GM12878 (cell line): ENCODE measurements at regions not wholly inside any gene's neighbourhood (a gene's known extent, or its start where the extent isn't known, plus 50 kb on each side); places are given as distances from the start of the nearest gene placed in this dataset.
A peak's percentile ranks its signal among the peaks of the same experiment; 100 is the strongest.

ENCODE experiments used
- BMI1 ChIP-seq: fragments of 450-650 bp; IDR thresholded peaks from 2 replicates; pipeline ENCODE4 v1.6.1; 2016; ENCODE audit warnings: mild to moderate bottlenecking, moderate library complexity, borderline replicate concordance
- CEBPB ChIP-seq, 2 experiments: fragments of 150-350 bp in 1 of 2; IDR thresholded peaks; 2 replicates each; pipeline ENCODE4 v1.6.1; 2012 to 2014; ENCODE audit warnings: low read depth in 2 of 2, low read length in 2 of 2, borderline replicate concordance in 1 of 2, inconsistent platforms in 1 of 2
- CHD1 ChIP-seq: IDR thresholded peaks from 2 replicates; pipeline ENCODE4 v1.6.1; 2012; ENCODE audit warnings: low read depth, low read length, improper control_type of control experiment
- DPF2 ChIP-seq: fragments of 450-650 bp; IDR thresholded peaks from 2 replicates; pipeline ENCODE4 v1.6.1; 2017; ENCODE audit warnings: mild to moderate bottlenecking
- EED ChIP-seq: sonication (generic); IDR thresholded peaks from 2 replicates; pipeline ENCODE4 v1.6.1; 2016; ENCODE audit warnings: antibody characterized with exemption, low read depth
- GABPA ChIP-seq: IDR thresholded peaks from 2 replicates; pipeline ENCODE4 v1.6.1; 2014; ENCODE audit warnings: antibody characterized with exemption, low read depth, mild to moderate bottlenecking, inconsistent platforms
- GATAD2B ChIP-seq: fragments of 450-650 bp; conservative IDR thresholded peaks from 2 replicates; pipeline ENCODE4 v1.6.1; 2017; ENCODE audit warnings: low read depth, mild to moderate bottlenecking, moderate library complexity
- HCFC1 ChIP-seq: fragments of 150-350 bp; IDR thresholded peaks from 2 replicates; pipeline ENCODE4 v1.6.1; 2014; ENCODE audit warnings: low read length
- HDGF ChIP-seq: fragments of 450-650 bp; IDR thresholded peaks from 2 replicates; pipeline ENCODE4 v1.6.1; 2016; ENCODE audit warnings: antibody characterized with exemption
- IRF4 ChIP-seq: IDR thresholded peaks from 2 replicates; pipeline ENCODE4 v1.6.1; 2011; ENCODE audit warnings: low read depth, low read length
- KAT2A ChIP-seq: conservative IDR thresholded peaks from 2 replicates; pipeline ENCODE4 v1.6.1; 2011; ENCODE audit warnings: low read depth, low read length; ENCODE audit not compliant: control insufficient read depth
- MAX ChIP-seq: IDR thresholded peaks from 2 replicates; pipeline ENCODE4 v1.6.1; 2012; ENCODE audit warnings: low read depth, low read length, improper control_type of control experiment
- MEF2B ChIP-seq: fragments of 450-650 bp; IDR thresholded peaks from 2 replicates; pipeline ENCODE4 v1.6.1; 2018; ENCODE audit warnings: mild to moderate bottlenecking, moderate library complexity; ENCODE audit not compliant: partially characterized antibody, poor library complexity, severe bottlenecking
- MTA2 ChIP-seq: fragments of 450-650 bp; IDR thresholded peaks from 2 replicates; pipeline ENCODE4 v1.6.1; 2016; ENCODE audit warnings: low read depth, mild to moderate bottlenecking, moderate library complexity
- MYB ChIP-seq: fragments of 150-350 bp; IDR thresholded peaks from 2 replicates; pipeline ENCODE4 v1.6.1; 2014; ENCODE audit warnings: mild to moderate bottlenecking, low read depth, low read length, borderline replicate concordance
- NFYB ChIP-seq: IDR thresholded peaks from 2 replicates; pipeline ENCODE4 v1.6.1; 2011; ENCODE audit warnings: low read depth, mild to moderate bottlenecking, low read length, improper control_type of control experiment, moderate library complexity; ENCODE audit not compliant: insufficient read depth
- NKRF ChIP-seq: fragments of 450-650 bp; conservative IDR thresholded peaks from 2 replicates; pipeline ENCODE4 v1.6.1; 2017; ENCODE audit warnings: mild to moderate bottlenecking, moderate library complexity
- NR2C1 ChIP-seq: fragments of 450-650 bp; IDR thresholded peaks from 2 replicates; pipeline ENCODE4 v1.6.1; 2017; ENCODE audit warnings: antibody characterized with exemption, mild to moderate bottlenecking, moderate library complexity
- PAX8 ChIP-seq: fragments of 450-650 bp; IDR thresholded peaks from 2 replicates; pipeline ENCODE4 v1.6.1; 2017; ENCODE audit warnings: mild to moderate bottlenecking, moderate library complexity
- RB1 ChIP-seq: fragments of 450-650 bp; formaldehyde crosslinking; IDR thresholded peaks from 2 replicates; pipeline ENCODE4 v1.6.1; 2017; ENCODE audit warnings: mild to moderate bottlenecking, borderline replicate concordance
- RCOR1 ChIP-seq: conservative IDR thresholded peaks from 2 replicates; pipeline ENCODE4 v1.6.1; 2012; ENCODE audit warnings: low read depth, low read length, improper control_type of control experiment
- RELB ChIP-seq: fragments of 450-650 bp; IDR thresholded peaks from 2 replicates; pipeline ENCODE4 v1.6.1; 2017; ENCODE audit warnings: low read depth, mild to moderate bottlenecking, moderate library complexity
- SMC3 ChIP-seq: IDR thresholded peaks from 2 replicates; pipeline ENCODE4 v1.6.1; 2011; ENCODE audit warnings: low read length, improper control_type of control experiment, borderline replicate concordance
- SPI1 ChIP-seq: IDR thresholded peaks from 2 replicates; pipeline ENCODE4 v1.6.1; 2011; ENCODE audit warnings: low read depth, mild to moderate bottlenecking, low read length, moderate library complexity, borderline replicate concordance; ENCODE audit not compliant: insufficient read depth
- SUPT20H ChIP-seq: IDR thresholded peaks from 2 replicates; pipeline ENCODE4 v1.6.1; 2011; ENCODE audit warnings: low read depth, mild to moderate bottlenecking, low read length, moderate library complexity, borderline replicate concordance; ENCODE audit not compliant: control insufficient read depth
- USF1 ChIP-seq: IDR thresholded peaks from 2 replicates; pipeline ENCODE4 v1.6.1; 2011; ENCODE audit warnings: borderline replicate concordance, low read depth, mild to moderate bottlenecking, moderate library complexity, mixed read lengths, low read length; ENCODE audit not compliant: insufficient read depth; ENCODE audit errors: extremely low read length
- ZNF217 ChIP-seq: fragments of 450-650 bp; IDR thresholded peaks from 2 replicates; pipeline ENCODE4 v1.6.1; 2017; ENCODE audit warnings: antibody characterized with exemption, mild to moderate bottlenecking
- ZNF622 ChIP-seq: fragments of 450-650 bp; IDR thresholded peaks from 2 replicates; pipeline ENCODE4 v1.6.1; 2017; ENCODE audit warnings: mild to moderate bottlenecking, inconsistent platforms
- ZSCAN29 ChIP-seq: fragments of 450-650 bp; IDR thresholded peaks from 2 replicates; pipeline ENCODE4 v1.6.1; 2017; ENCODE audit warnings: mild to moderate bottlenecking, moderate library complexity

- TF ChIP-seq USF1, result no peak
- TF ChIP-seq NFYB, result no peak
- TF ChIP-seq HCFC1, result no peak
- no peak for TF ChIP-seq GABPA
- no peak for TF ChIP-seq NKRF
- TF ChIP-seq CEBPB (IDR thresholded peaks at IDR 0.05; ENCODE audit: borderline replicate concordance in 1 of 2, low read depth in 2 of 2, low read length in 2 of 2), result no peak
- no peak for TF ChIP-seq ZNF217
- peak; percentile 62; the same call in 1 of the 2 replicates for TF ChIP-seq SPI1
- peak; percentile 62; the same call in 1 of the 2 replicates for TF ChIP-seq BMI1
- TF ChIP-seq MTA2, result peak; percentile 29; the same call in 1 of the 2 replicates
- TF ChIP-seq EED, result no peak
- TF ChIP-seq CHD1, result no peak
- no peak for TF ChIP-seq MYB
- no peak for TF ChIP-seq NR2C1
- no peak for TF ChIP-seq KAT2A
- TF ChIP-seq RCOR1, result no peak
- no peak for TF ChIP-seq DPF2
- TF ChIP-seq MAX, result no peak
- TF ChIP-seq SMC3, result no peak
- no peak for TF ChIP-seq SUPT20H
- no peak for TF ChIP-seq ZNF622
- no peak for TF ChIP-seq IRF4
- TF ChIP-seq HDGF, result no peak
- TF ChIP-seq RB1, result no peak
- TF ChIP-seq ZSCAN29, result no peak
- no peak for TF ChIP-seq GATAD2B
- TF ChIP-seq MEF2B, result no peak
- no peak for TF ChIP-seq PAX8
- TF ChIP-seq RELB, result 0 out of 2 replicates have a peak, but pooled peaks have one; percentile 30
Observed at GRCh38 chr2:154556146-154556545, 142.3 kb upstream of the KCNJ3 start (continued).
